ENCODE measurements at regions not wholly inside any gene's neighbourhood (a gene's known extent, or its start where the extent isn't known, plus 50 kb on each side); places are given as distances from the start of the nearest gene placed in this dataset.

DNA sequence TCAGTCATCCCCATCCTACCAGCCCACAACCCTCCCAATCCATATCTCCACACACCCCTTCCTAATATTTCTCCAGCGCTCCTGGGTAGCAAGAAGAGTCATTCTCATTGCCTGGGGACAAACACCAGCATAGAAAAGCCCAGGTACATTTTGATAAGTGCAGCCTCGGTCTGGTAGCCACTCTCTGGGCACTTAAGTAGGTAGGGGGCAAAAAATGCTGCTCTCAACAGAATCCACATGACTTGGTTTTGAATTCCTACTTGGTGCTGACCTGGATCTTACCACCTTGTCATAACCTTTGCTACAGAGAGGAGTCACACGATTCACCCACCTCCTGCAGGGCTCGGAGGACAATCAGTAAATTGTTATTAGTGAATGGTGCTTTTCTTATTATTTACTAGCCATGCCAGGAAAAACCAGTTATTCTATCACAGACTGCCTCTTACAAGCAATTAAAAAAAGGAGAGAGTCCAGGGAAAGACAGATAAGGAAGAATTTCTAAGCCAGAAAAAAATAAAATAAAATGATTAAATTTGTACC lies 249.1 kb downstream of the LY86 start:
- no peak for FAIRE-seq
- no peak overlapping the region for H3K27ac ChIP-seq (ENCODE audit: insufficient read depth, low read depth, low read length)
- H3K4me1 ChIP-seq (ENCODE audit: control insufficient read depth, extremely low read depth, insufficient read depth, low read length), result no peaks in the 10 kb centered on the region
- intact Hi-C loops (cut with micrococcal nuclease), result no loop called here
- no peaks in the 10 kb centered on the region for H3K9me1 ChIP-seq (replicated peaks; ENCODE audit: control insufficient read depth, extremely low read depth, insufficient read depth, low read length)
- H3K4me2 ChIP-seq (ENCODE audit: insufficient read depth, low read length), result no peak overlapping the region
- no peak overlapping the region for H2AFZ ChIP-seq (ENCODE audit: low read depth, low read length)
- TF ChIP-seq MYC (IDR thresholded peaks at IDR 0.05; ENCODE audit: low read depth, low read length) (no peak), FOS (IDR thresholded peaks at IDR 0.05; ENCODE audit: borderline replicate concordance, insufficient read depth, low read length) (no peak), EZH2 (IDR thresholded peaks at IDR 0.05; ENCODE audit: borderline replicate concordance, low read depth, low read length, severe bottlenecking) (no peak), JUN (IDR thresholded peaks at IDR 0.05; ENCODE audit: borderline replicate concordance, insufficient read depth, insufficient read length, low read depth) (no peak), GATA2 (IDR thresholded peaks at IDR 0.05; ENCODE audit: insufficient read depth, insufficient read length, low read depth, low read length) (no peak), POLR2AphosphoS5 (IDR thresholded peaks at IDR 0.05; ENCODE audit: insufficient read depth, low read depth, low read length) (no peak)
- TF ChIP-seq, protein P1, sequence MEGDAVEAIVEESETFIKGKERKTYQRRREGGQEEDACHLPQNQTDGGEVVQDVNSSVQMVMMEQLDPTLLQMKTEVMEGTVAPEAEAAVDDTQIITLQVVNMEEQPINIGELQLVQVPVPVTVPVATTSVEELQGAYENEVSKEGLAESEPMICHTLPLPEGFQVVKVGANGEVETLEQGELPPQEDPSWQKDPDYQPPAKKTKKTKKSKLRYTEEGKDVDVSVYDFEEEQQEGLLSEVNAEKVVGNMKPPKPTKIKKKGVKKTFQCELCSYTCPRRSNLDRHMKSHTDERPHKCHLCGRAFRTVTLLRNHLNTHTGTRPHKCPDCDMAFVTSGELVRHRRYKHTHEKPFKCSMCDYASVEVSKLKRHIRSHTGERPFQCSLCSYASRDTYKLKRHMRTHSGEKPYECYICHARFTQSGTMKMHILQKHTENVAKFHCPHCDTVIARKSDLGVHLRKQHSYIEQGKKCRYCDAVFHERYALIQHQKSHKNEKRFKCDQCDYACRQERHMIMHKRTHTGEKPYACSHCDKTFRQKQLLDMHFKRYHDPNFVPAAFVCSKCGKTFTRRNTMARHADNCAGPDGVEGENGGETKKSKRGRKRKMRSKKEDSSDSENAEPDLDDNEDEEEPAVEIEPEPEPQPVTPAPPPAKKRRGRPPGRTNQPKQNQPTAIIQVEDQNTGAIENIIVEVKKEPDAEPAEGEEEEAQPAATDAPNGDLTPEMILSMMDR (IDR thresholded peaks at IDR 0.05; ENCODE audit: extremely low read depth in 1 of 2, insufficient read depth in 1 of 2, low read depth in 1 of 2, low read length in 2 of 2), result no peak
- TF ChIP-seq, protein P2, sequence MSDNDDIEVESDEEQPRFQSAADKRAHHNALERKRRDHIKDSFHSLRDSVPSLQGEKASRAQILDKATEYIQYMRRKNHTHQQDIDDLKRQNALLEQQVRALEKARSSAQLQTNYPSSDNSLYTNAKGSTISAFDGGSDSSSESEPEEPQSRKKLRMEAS (IDR thresholded peaks at IDR 0.05; ENCODE audit: insufficient read depth, insufficient read length), result no peak
- no TSS peak for BruUV-seq (replicated peaks)
- H3K36me3 ChIP-seq (ENCODE audit: control insufficient read depth in 2 of 2, extremely low read depth in 1 of 2, insufficient read depth in 2 of 2, low read length in 2 of 2), result no peaks in the 10 kb centered on the region
- no peak overlapping the region for H3K4me3 ChIP-seq (replicated peaks in 1 of 3; ENCODE audit: insufficient read depth in 1 of 3, low read depth in 1 of 3, low read length in 3 of 3)
- dilution Hi-C loops (cut with MboI; ENCODE audit: extremely low pct_ligation_motif_present, low sequenced_read_pairs), result no loop called here
- ChIA-PET CTCF (no interaction called here), POLR2A (no interaction called here)
- no peaks in the 10 kb centered on the region for H3K9me3 ChIP-seq (replicated peaks; ENCODE audit: control insufficient read depth, insufficient read depth, low read length)
- H3K9ac ChIP-seq (replicated peaks; ENCODE audit: extremely low read depth, insufficient read depth, low read length), result no peak overlapping the region
- H3K79me2 ChIP-seq (ENCODE audit: control insufficient read depth, insufficient read depth, low read length), result no peaks in the 10 kb centered on the region
- peaks cover 2 to 9% of the 10 kb centered on the region in 2 experiments for H3K27me3 ChIP-seq (ENCODE audit: control insufficient read depth in 2 of 2, insufficient read depth in 2 of 2, low read length in 2 of 2)
- H4K20me1 ChIP-seq (replicated peaks; ENCODE audit: control insufficient read depth, extremely low read depth, insufficient read depth, low read length), result no peaks in the 10 kb centered on the region
- DNase-seq (ENCODE audit: low read depth, low spot score), result no peak
